ENCODE measurements at regions not wholly inside any gene's neighbourhood (a gene's known extent, or its start where the extent isn't known, plus 50 kb on each side); places are given as distances from the start of the nearest gene placed in this dataset.

DNA sequence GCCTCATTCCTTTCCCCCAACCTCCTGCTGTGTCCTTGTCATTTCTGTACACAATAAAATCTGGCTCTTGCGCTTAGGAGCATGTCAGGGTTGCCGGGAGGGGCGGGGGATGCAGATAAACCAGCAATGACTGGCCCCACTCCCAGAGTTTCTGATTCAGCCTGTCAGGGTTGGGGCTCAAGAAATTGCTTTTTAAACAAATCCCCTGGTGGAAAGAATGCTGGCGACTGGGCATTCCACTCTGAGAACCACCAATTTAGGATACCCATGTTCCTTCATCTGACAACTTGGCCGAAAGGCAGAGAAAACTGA is 376.4 kb downstream of the TCERG1L start:
- no peak overlapping the region for H3K4me2 ChIP-seq (ENCODE audit: low read length)
- no peaks in the 10 kb centered on the region for H3K36me3 ChIP-seq (ENCODE audit: insufficient read depth, low read length)

DNA sequence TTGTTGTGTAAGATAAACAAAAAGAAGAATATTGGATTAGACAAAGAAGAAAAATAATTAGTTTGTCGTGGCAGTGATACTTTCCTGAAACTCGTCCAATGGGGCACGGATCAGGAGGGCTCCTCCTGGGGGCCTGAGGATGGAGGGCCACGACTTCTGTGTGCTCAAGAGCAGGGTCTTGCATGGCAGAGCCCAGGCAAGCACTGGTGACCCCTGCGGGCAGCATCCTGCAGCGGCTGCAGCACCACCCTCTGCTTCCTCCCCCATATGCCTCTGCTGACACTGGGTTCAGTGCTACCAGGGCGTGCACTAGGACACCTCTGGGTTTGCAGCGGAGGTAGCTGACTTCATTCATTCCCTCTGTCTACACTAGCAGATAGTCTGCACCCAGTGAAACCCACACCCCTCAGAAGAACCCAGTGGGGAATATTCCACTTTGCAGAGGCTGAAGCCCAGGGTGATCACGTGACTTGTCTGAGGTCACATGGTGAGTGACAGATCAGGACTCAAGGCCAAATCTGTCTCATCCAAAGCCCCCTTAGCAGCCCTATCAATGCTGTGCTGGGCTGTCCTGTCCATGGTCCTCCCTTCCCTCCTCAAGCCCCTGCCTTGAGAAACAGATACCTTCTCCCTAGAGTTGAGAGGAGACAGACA is 375.5 kb downstream of the TCERG1L start:
- DNase-seq (ENCODE audit: low spot score) = no peak
- H3K79me2 ChIP-seq (ENCODE audit: insufficient read depth, low read depth, low read length) = no peaks in the 10 kb centered on the region
- H3K4me1 ChIP-seq (ENCODE audit: insufficient read depth, low read length, poor library complexity, severe bottlenecking) = no peaks in the 10 kb centered on the region
- H3K4me2 ChIP-seq (ENCODE audit: low read length) = no peak overlapping the region
- ChIA-PET CTCF (ENCODE audit: unreplicated experiment) (no interaction called here), POLR2A (no interaction called here)
- H3K4me3 ChIP-seq (ENCODE audit: low read depth, low read length, poor library complexity, severe bottlenecking) = no peak overlapping the region
- H4K20me1 ChIP-seq (ENCODE audit: insufficient read depth, low read length) = no peaks in the 10 kb centered on the region
- no peak overlapping the region for H3K27ac ChIP-seq (ENCODE audit: low read depth, low read length, poor library complexity, severe bottlenecking)
- TF ChIP-seq CTCF (conservative IDR thresholded peaks at IDR 0.05; ENCODE audit: low read length) (no peak), EZH2phosphoT487 (IDR thresholded peaks at IDR 0.05; ENCODE audit: borderline replicate concordance, low read depth, low read length) (no peak)
- no peaks in the 10 kb centered on the region for H3K36me3 ChIP-seq (ENCODE audit: insufficient read depth, low read length)
- intact Hi-C loops (cut with micrococcal nuclease; ENCODE audit: unreplicated experiment) = no loop called here
- no peaks in the 10 kb centered on the region for H3K9me3 ChIP-seq (ENCODE audit: low read length)
- BruUV-seq (replicated peaks) = no TSS peak
- H2AFZ ChIP-seq (ENCODE audit: low read length) = no peak overlapping the region
- H3K9me2 ChIP-seq (ENCODE audit: insufficient read depth, low read length) = no peaks in the 10 kb centered on the region

More for the DNA sequence above, 376.4 kb downstream of the TCERG1L start:
- POLR2A ChIA-PET = no interaction called here
- no peaks in the 10 kb centered on the region for H4K20me1 ChIP-seq (ENCODE audit: insufficient read depth, low read length)
- intact Hi-C loops (cut with micrococcal nuclease; ENCODE audit: unreplicated experiment) = no loop called here
- DNase-seq (ENCODE audit: low spot score) = no peak
- no TSS peak for BruUV-seq (replicated peaks)
- H3K9me2 ChIP-seq (ENCODE audit: insufficient read depth, low read length) = no peaks in the 10 kb centered on the region
- H3K27ac ChIP-seq (ENCODE audit: low read depth, low read length, poor library complexity, severe bottlenecking) = no peak overlapping the region
- H3K4me1 ChIP-seq (ENCODE audit: insufficient read depth, low read length, poor library complexity, severe bottlenecking) = no peaks in the 10 kb centered on the region
- H3K9me3 ChIP-seq (ENCODE audit: low read length) = no peaks in the 10 kb centered on the region
- TF ChIP-seq CTCF (conservative IDR thresholded peaks at IDR 0.05; ENCODE audit: low read length) (no peak), EZH2phosphoT487 (IDR thresholded peaks at IDR 0.05; ENCODE audit: borderline replicate concordance, low read depth, low read length) (no peak)
- no peaks in the 10 kb centered on the region for H3K79me2 ChIP-seq (ENCODE audit: insufficient read depth, low read depth, low read length)
- no peak overlapping the region for H2AFZ ChIP-seq (ENCODE audit: low read length)
- H3K4me3 ChIP-seq (ENCODE audit: low read depth, low read length, poor library complexity, severe bottlenecking) = no peak overlapping the region
- CTCF ChIA-PET (ENCODE audit: unreplicated experiment) = no interaction called here

DNA sequence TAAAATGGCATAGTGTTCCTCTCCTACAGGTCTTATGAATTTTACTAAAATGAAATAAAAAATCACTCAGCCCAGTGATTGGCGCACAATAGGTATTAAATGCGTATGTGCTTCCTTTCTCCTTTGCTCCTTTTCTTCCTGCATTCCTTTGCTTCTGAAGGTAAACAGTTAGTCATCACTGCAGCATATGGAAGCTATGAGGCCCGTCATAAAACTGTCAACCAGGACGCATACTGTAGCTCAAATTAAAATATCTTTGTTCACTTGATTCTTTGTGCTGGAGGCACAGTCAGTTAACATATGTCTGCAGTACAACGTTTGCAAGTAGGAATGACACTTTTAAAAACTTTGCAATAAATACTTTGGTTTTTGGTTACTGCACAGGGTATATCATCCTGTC is 374.7 kb downstream of the TCERG1L start:
- CTCF ChIA-PET (ENCODE audit: unreplicated experiment) = no interaction called here
- DNase-seq (ENCODE audit: low spot score) = no peak
- no peaks in the 10 kb centered on the region for H4K20me1 ChIP-seq (ENCODE audit: insufficient read depth, low read length)
- POLR2A ChIA-PET = no interaction called here
- no peak overlapping the region for H3K4me2 ChIP-seq (ENCODE audit: low read length)
- H3K79me2 ChIP-seq (ENCODE audit: insufficient read depth, low read depth, low read length) = no peaks in the 10 kb centered on the region
- H3K4me3 ChIP-seq (ENCODE audit: low read depth, low read length, poor library complexity, severe bottlenecking) = no peak overlapping the region
- H3K27ac ChIP-seq (ENCODE audit: low read depth, low read length, poor library complexity, severe bottlenecking) = no peak overlapping the region
- H2AFZ ChIP-seq (ENCODE audit: low read length) = no peak overlapping the region
- intact Hi-C loops (cut with micrococcal nuclease; ENCODE audit: unreplicated experiment) = no loop called here
- no peaks in the 10 kb centered on the region for H3K4me1 ChIP-seq (ENCODE audit: insufficient read depth, low read length, poor library complexity, severe bottlenecking)
- no peaks in the 10 kb centered on the region for H3K9me2 ChIP-seq (ENCODE audit: insufficient read depth, low read length)
- no TSS peak for BruUV-seq (replicated peaks)
- TF ChIP-seq EZH2phosphoT487 (IDR thresholded peaks at IDR 0.05; ENCODE audit: borderline replicate concordance, low read depth, low read length) = no peak
- TF ChIP-seq CTCF (conservative IDR thresholded peaks at IDR 0.05; ENCODE audit: low read length) = no peak
- H3K36me3 ChIP-seq (ENCODE audit: insufficient read depth, low read length) = no peaks in the 10 kb centered on the region
- no peaks in the 10 kb centered on the region for H3K9me3 ChIP-seq (ENCODE audit: low read length)
